ENCODE measurements at regions not wholly inside any gene's neighbourhood (a gene's known extent, or its start where the extent isn't known, plus 50 kb on each side); places are given as distances from the start of the nearest gene placed in this dataset.
"Not testable (repeated sequence)": the region's sequence is repeated elsewhere in the genome, so short reads cannot be mapped to it uniquely, and the experiment has no call there.

DNA sequence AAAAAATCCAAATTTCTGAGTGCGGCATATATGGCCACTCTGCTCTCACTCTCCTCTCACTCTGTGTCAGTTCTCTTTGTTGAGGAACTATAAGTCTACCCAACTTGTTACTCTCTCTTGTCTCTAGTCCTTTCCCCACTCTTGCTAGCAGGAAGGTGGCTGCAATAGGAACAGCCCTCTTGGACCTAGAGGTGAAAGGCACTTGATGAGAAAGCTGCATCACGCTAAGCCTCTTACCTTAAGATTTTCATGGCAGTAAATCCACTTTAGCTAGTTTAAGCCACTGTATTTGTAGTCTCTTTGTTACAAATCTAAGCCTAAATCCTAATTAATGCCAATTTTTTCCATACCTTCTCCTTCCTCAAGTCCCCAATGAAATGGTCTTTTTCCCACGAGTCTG is 189.9 kb downstream of the NKX6-1 start:
- Histone ChIP-seq H3K4me3 (ENCODE audit: low read depth, low read length) (no peak overlapping the region), H3K27ac (ENCODE audit: insufficient read depth, low read length, poor library complexity, severe bottlenecking) (no peak overlapping the region), H3K36me3 (ENCODE audit: control insufficient read depth, insufficient read depth, low read length) (no peaks in the 10 kb centered on the region), H3K9me3 (ENCODE audit: control insufficient read depth in 2 of 2, low read length in 2 of 2) (no peaks in the 10 kb centered on the region), H3K4me1 (ENCODE audit: control insufficient read depth, insufficient read depth, low read length, poor library complexity, severe bottlenecking) (no peaks in the 10 kb centered on the region), H3K27me3 (ENCODE audit: control insufficient read depth, insufficient read depth, low read length) (no peaks in the 10 kb centered on the region)
- H3K36me3 Mint-ChIP-seq: no peaks in the 10 kb centered on the region
- no peak overlapping the region for H3K27ac Mint-ChIP-seq
- H3K4me1 Mint-ChIP-seq: no peaks in the 10 kb centered on the region
- no peak for ATAC-seq (ENCODE audit: low read depth in 2 of 2)
- no peaks in the 10 kb centered on the region for H3K27me3 Mint-ChIP-seq
- H3K4me3 Mint-ChIP-seq: no peak overlapping the region
- peaks cover 0 to 8% (median 1%) of the 10 kb centered on the region in 7 donors for H3K9me3 Mint-ChIP-seq
- DNase-seq: no peak

DNA sequence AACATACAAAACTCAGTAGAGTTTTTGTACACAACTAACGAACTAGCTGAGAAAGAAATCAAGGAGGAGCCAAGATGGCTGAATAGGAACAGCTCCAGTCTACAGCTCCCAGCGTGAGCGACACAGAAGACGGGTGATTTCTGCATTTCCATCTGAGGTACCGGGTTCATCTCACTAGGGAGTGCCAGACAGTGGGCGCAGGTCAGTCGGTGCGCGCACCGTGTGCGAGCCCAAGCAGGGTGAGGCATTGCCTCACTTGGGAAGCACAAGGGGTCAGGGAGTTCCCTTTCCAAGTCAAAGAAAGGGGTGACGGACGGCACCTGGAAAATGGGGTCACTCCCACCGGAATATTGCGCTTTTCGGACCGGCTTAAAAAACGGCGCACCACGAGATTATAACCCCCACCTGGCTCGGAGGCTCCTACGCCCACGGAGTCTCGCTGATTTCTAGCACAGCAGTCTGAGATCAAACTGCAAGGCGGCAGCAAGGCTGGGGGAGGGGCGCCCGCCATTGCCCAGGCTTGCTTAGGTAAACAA is 200.3 kb downstream of the NKX6-1 start:
- not testable (repeated sequence) for H3K27ac ChIP-seq (ENCODE audit: insufficient read depth, low read length, poor library complexity, severe bottlenecking); H3K9me3 ChIP-seq (ENCODE audit: control insufficient read depth in 2 of 2, low read length in 2 of 2); H3K4me1 Mint-ChIP-seq; DNase-seq; H3K36me3 Mint-ChIP-seq; H3K27ac Mint-ChIP-seq; H3K4me3 Mint-ChIP-seq; H3K36me3 ChIP-seq (ENCODE audit: control insufficient read depth, insufficient read depth, low read length); ATAC-seq (ENCODE audit: low read depth in 2 of 2); H3K4me1 ChIP-seq (ENCODE audit: control insufficient read depth, insufficient read depth, low read length, poor library complexity, severe bottlenecking); H3K4me3 ChIP-seq (ENCODE audit: low read depth, low read length); H3K27me3 ChIP-seq (ENCODE audit: control insufficient read depth, insufficient read depth, low read length); H3K27me3 Mint-ChIP-seq
- peaks cover 0 to 10% (median 1%) of the 10 kb centered on the region in 7 donors for H3K9me3 Mint-ChIP-seq

DNA sequence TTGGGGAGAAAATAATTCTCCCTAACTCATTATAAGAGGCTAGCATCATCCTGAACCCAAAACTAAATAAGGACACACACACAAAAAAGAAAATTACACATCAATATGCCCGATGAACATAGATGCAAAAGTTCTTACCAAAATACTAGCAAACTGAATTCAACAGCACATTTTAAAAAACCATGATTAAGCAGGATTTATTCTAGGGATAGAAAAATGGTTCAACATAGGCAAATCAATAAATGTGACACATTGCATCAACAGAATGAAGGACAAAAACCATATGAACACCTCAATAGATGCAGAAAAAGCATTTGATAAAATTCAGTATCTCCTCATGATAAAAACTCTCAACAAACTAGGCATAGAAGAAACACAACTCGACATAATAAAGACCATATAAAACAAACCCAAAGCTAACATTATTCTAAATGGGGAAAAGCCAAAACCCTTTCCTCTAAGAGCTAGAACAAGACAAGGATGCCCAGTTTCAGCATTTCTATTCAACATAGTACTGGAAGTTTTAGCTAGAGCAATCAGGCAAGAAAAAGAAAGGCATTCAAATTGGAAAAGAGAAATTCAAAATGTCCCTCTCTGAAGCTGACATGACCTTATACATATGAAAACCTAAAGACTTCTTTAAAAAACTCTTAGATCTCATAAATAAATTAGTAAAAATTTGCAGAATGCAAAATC is 200.9 kb downstream of the NKX6-1 start:
- Histone ChIP-seq H3K4me1 (ENCODE audit: control insufficient read depth, insufficient read depth, low read length, poor library complexity, severe bottlenecking) (no peaks in the 10 kb centered on the region), H3K27me3 (ENCODE audit: control insufficient read depth, insufficient read depth, low read length) (no peaks in the 10 kb centered on the region), H3K36me3 (ENCODE audit: control insufficient read depth, insufficient read depth, low read length) (no peaks in the 10 kb centered on the region), H3K27ac (ENCODE audit: insufficient read depth, low read length, poor library complexity, severe bottlenecking) (no peak overlapping the region), H3K9me3 (ENCODE audit: control insufficient read depth in 2 of 2, low read length in 2 of 2) (no peaks in the 10 kb centered on the region), H3K4me3 (ENCODE audit: low read depth, low read length) (no peak overlapping the region)
- H3K27ac Mint-ChIP-seq: no peak overlapping the region
- H3K4me3 Mint-ChIP-seq: no peak overlapping the region
- no peaks in the 10 kb centered on the region for H3K4me1 Mint-ChIP-seq
- no peaks in the 10 kb centered on the region for H3K36me3 Mint-ChIP-seq
- H3K27me3 Mint-ChIP-seq: no peaks in the 10 kb centered on the region
- DNase-seq (no peak), ATAC-seq (ENCODE audit: low read depth in 2 of 2) (no peak)
- peaks cover 0 to 10% (median 1%) of the 10 kb centered on the region in 7 donors for H3K9me3 Mint-ChIP-seq

DNA sequence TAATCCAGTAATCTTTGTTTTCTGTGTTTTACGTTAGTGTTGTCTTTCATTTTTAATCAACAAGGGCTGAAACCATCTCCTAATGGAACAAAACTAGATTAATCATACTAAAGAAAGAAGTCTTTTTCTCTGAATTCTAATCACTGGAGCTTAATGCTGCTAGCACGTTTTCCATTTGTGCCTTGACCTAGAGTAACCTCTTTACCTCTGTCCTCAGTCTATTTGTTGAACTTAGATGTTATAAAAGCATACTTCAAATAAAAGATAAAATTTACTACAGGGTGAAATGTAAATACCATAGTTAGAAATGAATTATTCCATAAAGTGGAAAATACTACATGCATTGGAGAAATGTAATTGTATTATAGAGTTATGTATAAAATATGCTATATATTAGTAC is 207.1 kb downstream of the NKX6-1 start:
- Mint-ChIP-seq H3K9me3 (peaks cover 0 to 28% (median 4%) of the 10 kb centered on the region in 7 donors), H3K4me1 (no peaks in the 10 kb centered on the region), H3K27ac (no peak overlapping the region), H3K4me3 (peak overlapping the region in 1 of 4 donors; percentile 4), H3K27me3 (no peaks in the 10 kb centered on the region), H3K36me3 (no peaks in the 10 kb centered on the region)
- Histone ChIP-seq H3K27me3 (ENCODE audit: control insufficient read depth, insufficient read depth, low read length) (no peaks in the 10 kb centered on the region), H3K9me3 (ENCODE audit: control insufficient read depth in 2 of 2, low read length in 2 of 2) (no peaks in the 10 kb centered on the region), H3K4me3 (ENCODE audit: low read depth, low read length) (no peak overlapping the region), H3K4me1 (ENCODE audit: control insufficient read depth, insufficient read depth, low read length, poor library complexity, severe bottlenecking) (no peaks in the 10 kb centered on the region), H3K36me3 (ENCODE audit: control insufficient read depth, insufficient read depth, low read length) (no peaks in the 10 kb centered on the region), H3K27ac (ENCODE audit: insufficient read depth, low read length, poor library complexity, severe bottlenecking) (no peak overlapping the region)
- ATAC-seq (ENCODE audit: low read depth in 2 of 2): no peak
- DNase-seq: no peak

- H3K27ac Mint-ChIP-seq: no peak overlapping the region
These were observed 213.0 kb downstream of the NKX6-1 start for GRCh38 chr4:84286048-84286447.

DNA sequence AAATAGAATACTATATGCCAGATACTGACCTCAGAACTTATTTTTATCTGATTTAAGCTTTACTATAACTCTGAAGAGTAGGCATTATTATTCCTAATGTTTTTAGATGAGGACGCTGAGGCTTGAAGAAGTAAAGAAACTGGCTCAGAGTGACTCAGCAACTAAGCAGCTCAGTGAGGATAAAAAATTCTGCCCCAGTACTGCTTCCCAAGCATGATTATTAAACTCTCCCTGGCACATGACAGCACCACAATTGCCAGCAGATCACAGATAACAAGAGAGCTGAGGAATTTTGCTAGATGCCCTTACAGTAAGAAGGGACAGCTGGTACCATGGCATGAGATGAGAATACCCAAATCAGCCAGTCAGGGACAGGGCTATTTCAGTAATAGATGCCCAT is 219.4 kb downstream of the NKX6-1 start:
- no peaks in the 10 kb centered on the region for H3K36me3 ChIP-seq (ENCODE audit: control insufficient read depth, insufficient read depth, low read length)
- H3K4me3 ChIP-seq (ENCODE audit: low read depth, low read length): no peak overlapping the region
- H3K9me3 Mint-ChIP-seq: no peaks in the 10 kb centered on the region
- no peaks in the 10 kb centered on the region for H3K36me3 Mint-ChIP-seq
- ATAC-seq (ENCODE audit: low read depth in 2 of 2) (no peak), DNase-seq (no peak)
- H3K4me3 Mint-ChIP-seq: no peak overlapping the region
- H3K4me1 Mint-ChIP-seq: no peaks in the 10 kb centered on the region
- no peak overlapping the region for H3K27ac Mint-ChIP-seq
- H3K27me3 ChIP-seq (ENCODE audit: control insufficient read depth, insufficient read depth, low read length): no peaks in the 10 kb centered on the region
- H3K4me1 ChIP-seq (ENCODE audit: control insufficient read depth, insufficient read depth, low read length, poor library complexity, severe bottlenecking): no peaks in the 10 kb centered on the region
- no peaks in the 10 kb centered on the region for H3K9me3 ChIP-seq (ENCODE audit: control insufficient read depth in 2 of 2, low read length in 2 of 2)
- H3K27ac ChIP-seq (ENCODE audit: insufficient read depth, low read length, poor library complexity, severe bottlenecking): no peak overlapping the region
- no peaks in the 10 kb centered on the region for H3K27me3 Mint-ChIP-seq

More at GRCh38 chr4:84286048-84286447, 213.0 kb downstream of the NKX6-1 start:
- ATAC-seq (ENCODE audit: low read depth in 2 of 2) (no peak), DNase-seq (no peak)
- H3K27me3 Mint-ChIP-seq: no peaks in the 10 kb centered on the region
- H3K9me3 ChIP-seq (ENCODE audit: control insufficient read depth in 2 of 2, low read length in 2 of 2): no peaks in the 10 kb centered on the region
- H3K4me1 ChIP-seq (ENCODE audit: control insufficient read depth, insufficient read depth, low read length, poor library complexity, severe bottlenecking): no peaks in the 10 kb centered on the region
- no peaks in the 10 kb centered on the region for H3K36me3 Mint-ChIP-seq
- H3K4me3 Mint-ChIP-seq: no peak overlapping the region
- no peaks in the 10 kb centered on the region for H3K4me1 Mint-ChIP-seq
- no peaks in the 10 kb centered on the region for H3K36me3 ChIP-seq (ENCODE audit: control insufficient read depth, insufficient read depth, low read length)
- H3K9me3 Mint-ChIP-seq: peaks cover 0 to 22% (median 5%) of the 10 kb centered on the region in 7 donors
- no peak overlapping the region for H3K27ac ChIP-seq (ENCODE audit: insufficient read depth, low read length, poor library complexity, severe bottlenecking)
- H3K4me3 ChIP-seq (ENCODE audit: low read depth, low read length): no peak overlapping the region
- no peaks in the 10 kb centered on the region for H3K27me3 ChIP-seq (ENCODE audit: control insufficient read depth, insufficient read depth, low read length)

- DNase-seq (no peak), ATAC-seq (ENCODE audit: low read depth in 2 of 2) (no peak)
- H3K4me1 ChIP-seq (ENCODE audit: control insufficient read depth, insufficient read depth, low read length, poor library complexity, severe bottlenecking): no peaks in the 10 kb centered on the region
- no peaks in the 10 kb centered on the region for H3K9me3 ChIP-seq (ENCODE audit: control insufficient read depth in 2 of 2, low read length in 2 of 2)
- Mint-ChIP-seq H3K9me3 (peaks cover 0 to 3% (median 0%) of the 10 kb centered on the region in 7 donors), H3K27ac (no peak overlapping the region), H3K36me3 (no peaks in the 10 kb centered on the region), H3K4me1 (no peaks in the 10 kb centered on the region), H3K27me3 (no peaks in the 10 kb centered on the region), H3K4me3 (no peak overlapping the region)
- no peaks in the 10 kb centered on the region for H3K36me3 ChIP-seq (ENCODE audit: control insufficient read depth, insufficient read depth, low read length)
- no peak overlapping the region for H3K27ac ChIP-seq (ENCODE audit: insufficient read depth, low read length, poor library complexity, severe bottlenecking)
- no peak overlapping the region for H3K4me3 ChIP-seq (ENCODE audit: low read depth, low read length)
- no peaks in the 10 kb centered on the region for H3K27me3 ChIP-seq (ENCODE audit: control insufficient read depth, insufficient read depth, low read length)
These were observed 221.2 kb downstream of the NKX6-1 start for GRCh38 chr4:84277923-84278322.

- Histone ChIP-seq H3K27me3 (ENCODE audit: control insufficient read depth, insufficient read depth, low read length) (no peaks in the 10 kb centered on the region), H3K4me1 (ENCODE audit: control insufficient read depth, insufficient read depth, low read length, poor library complexity, severe bottlenecking) (no peaks in the 10 kb centered on the region), H3K36me3 (ENCODE audit: control insufficient read depth, insufficient read depth, low read length) (no peaks in the 10 kb centered on the region), H3K27ac (ENCODE audit: insufficient read depth, low read length, poor library complexity, severe bottlenecking) (no peak overlapping the region), H3K4me3 (ENCODE audit: low read depth, low read length) (no peak overlapping the region), H3K9me3 (ENCODE audit: control insufficient read depth in 2 of 2, low read length in 2 of 2) (no peaks in the 10 kb centered on the region)
- Mint-ChIP-seq H3K36me3 (no peaks in the 10 kb centered on the region), H3K9me3 (peaks cover 0 to 3% (median 0%) of the 10 kb centered on the region in 7 donors), H3K27ac (no peak overlapping the region), H3K27me3 (no peaks in the 10 kb centered on the region), H3K4me3 (no peak overlapping the region), H3K4me1 (no peaks in the 10 kb centered on the region)
- DNase-seq (no peak), ATAC-seq (ENCODE audit: low read depth in 2 of 2) (no peak)
These were observed 222.3 kb downstream of the NKX6-1 start for GRCh38 chr4:84276752-84277151.

All from CD4-positive, CD25-positive, alpha-beta regulatory T cell (primary cell).